ENCODE measurements at regions not wholly inside any gene's neighbourhood (a gene's known extent, or its start where the extent isn't known, plus 50 kb on each side); places are given as distances from the start of the nearest gene placed in this dataset.
"Not testable (repeated sequence)": the region's sequence is repeated elsewhere in the genome, so short reads cannot be mapped to it uniquely, and the experiment has no call there.

DNA sequence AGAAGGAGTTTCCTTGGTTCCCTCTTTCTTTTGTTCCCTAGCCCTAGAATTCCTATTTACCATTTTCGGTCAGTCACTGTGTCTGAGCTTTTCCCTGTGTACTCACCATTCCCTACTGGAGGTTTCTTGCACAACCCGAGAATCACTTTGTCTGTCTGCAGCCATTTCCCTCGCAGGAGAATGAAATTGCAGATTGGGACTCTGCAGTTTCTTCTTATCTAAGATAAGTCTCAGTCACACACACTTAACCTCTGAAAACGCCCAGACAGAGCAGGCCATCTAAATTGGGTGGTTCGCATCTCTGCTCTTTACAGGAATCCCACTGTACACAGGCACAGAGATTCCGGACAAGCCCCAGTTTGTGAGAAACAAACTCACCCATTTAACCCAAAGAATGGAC lies 58.6 kb upstream of the CNTNAP2 start:
- no peak for DNase-seq

DNA sequence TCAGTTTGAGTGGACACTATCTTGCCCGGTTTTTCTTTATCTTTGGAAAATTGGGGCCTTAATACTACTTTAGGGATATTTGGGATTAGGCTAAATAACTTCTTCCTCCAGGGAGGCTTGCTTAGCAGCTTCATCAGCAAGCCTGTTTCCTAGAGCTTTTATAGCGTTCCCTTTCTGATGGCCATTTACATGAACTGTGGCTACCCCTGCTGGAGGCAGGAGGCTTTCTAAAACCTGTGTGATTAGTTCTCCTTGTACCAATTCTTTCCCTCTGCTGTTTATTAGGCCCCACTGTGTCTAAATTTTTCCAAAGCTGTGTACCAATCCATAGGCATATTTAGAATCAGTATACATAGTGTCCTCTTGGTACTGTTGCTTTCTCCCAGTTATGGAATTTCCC lies 61.7 kb upstream of the CNTNAP2 start:
- no peak for DNase-seq

- DNase-seq = no peak
Measured at GRCh38 chr7:146053492-146053891, 63.1 kb upstream of the CNTNAP2 start.

DNA sequence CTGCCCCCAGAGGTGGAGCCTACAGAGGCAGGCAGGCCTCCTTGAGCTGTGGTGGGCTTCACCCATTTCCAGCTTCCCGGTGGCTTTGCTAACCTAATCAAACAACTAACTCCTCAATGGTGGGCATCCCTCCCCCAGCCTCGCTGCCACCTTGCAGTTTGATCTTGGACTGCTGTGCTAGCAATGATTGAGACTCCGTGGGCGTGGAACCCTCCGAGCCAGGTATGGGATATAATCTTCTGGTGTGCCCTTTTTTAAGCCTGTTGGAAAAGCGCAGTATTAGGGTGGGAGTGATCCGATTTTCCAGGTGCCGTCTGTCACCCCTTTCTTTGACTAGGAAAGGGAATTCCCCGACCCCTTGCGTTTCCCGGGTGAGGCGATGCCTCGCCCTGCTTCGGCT lies 73.3 kb upstream of the CNTNAP2 start:
- not testable (repeated sequence) for DNase-seq

DNA sequence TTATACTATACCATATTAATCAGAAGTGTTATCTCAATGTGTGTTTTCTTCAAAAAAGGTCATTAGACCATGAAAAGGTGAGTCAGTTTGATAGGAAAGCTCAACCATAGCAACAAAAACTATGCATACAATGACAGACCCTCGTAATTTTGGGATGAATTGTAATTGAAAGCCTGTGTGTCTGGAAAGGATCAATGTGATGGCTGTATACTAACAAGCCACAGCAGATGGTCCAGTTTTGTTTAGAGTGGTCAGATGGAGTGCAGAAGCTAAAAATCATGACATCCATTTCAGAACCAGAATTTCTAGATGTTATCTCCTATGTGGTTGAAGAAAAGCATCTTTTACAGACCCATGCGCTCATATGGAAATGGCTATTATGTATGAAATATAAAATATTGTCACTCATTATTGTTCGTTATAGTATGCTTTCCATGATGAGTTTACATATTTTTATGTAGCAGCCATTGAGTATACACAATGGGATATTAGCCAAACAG lies 88.3 kb upstream of the CNTNAP2 start:
- DNase-seq = no peak

DNA sequence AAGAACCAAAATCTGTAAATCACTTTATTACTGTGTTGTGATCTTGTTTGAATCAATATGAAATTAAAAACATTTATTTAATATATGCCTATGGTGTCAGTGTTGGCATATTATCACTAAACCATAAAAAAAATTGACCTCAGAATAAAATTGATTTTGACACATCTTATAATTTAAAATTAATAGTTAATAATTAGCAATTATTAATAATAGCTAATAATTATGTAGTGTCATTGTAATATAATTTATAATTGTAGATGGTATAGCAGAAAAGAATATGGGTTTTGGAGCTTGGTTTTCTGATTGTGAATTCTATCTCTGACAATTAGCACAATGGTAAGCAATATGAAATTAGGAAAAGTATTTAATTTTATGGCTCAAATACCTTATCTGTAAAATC lies 89.4 kb upstream of the CNTNAP2 start:
- DNase-seq = no peak

DNA sequence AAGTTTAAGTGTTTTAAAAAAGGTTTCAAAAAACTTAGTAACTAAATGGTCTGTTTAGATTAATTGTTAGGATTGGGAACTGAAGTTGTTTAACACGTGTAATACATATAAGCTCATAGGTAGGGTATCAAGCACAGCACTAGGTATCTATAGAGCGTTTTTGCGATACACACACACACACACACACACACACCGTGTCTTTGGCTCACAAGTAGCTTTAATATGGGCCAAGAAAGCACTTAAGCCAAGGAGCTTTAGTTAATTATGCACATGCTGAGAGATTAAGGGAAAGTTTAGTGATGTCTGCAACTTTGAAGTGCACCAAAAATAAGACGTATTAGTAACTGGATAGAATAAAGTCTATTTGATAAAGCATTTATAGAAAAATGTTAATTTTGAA lies 93.8 kb upstream of the CNTNAP2 start:
- DNase-seq = no peak

DNA sequence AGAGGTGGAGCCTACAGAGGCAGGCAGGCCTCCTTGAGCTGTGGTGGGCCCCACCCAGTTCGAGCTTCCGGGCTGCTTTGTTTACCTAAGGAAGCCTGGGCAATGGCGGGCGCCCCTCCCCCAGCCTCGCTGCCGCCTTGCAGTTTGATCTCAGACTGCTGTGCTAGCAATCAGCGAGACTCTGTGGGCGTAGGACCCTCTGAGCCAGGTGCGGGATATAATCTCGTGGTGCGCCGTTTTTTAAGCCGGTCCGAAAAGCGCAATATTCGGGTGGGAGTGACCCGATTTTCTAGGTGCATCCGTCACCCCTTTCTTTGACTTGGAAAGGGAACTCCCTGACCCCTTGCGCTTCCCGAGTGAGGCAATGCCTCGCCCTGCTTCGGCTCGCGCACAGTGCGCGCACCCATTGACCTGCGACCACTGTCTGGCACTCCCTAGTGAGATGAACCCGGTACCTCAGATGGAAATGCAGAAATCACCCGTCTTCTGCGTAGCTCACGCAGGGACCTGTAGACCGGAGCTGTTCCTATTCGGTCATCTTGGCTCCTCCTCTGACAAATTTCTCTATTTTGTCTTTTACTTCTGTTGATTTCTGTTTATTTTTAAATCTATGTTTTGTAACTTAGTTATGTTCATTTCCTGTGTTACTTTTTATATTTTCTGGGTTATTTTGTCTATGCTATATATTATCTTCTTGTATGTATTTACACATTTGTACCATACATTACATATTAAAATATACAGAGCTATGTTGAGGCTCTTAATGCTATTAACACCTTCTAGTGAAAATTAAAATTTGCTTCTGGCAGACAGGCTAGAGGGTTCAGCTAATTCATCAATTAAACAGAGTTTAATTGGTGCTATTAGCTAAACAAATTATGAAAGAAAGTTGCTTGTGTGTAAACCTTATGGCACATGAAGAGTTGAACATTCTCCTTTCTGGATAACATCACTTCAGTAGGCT lies 97.3 kb upstream of the CNTNAP2 start:
- not testable (repeated sequence) for DNase-seq

GRCh38 chr7:146017366-146017765 lies 99.2 kb upstream of the CNTNAP2 start:
- not testable (repeated sequence) for DNase-seq

DNA sequence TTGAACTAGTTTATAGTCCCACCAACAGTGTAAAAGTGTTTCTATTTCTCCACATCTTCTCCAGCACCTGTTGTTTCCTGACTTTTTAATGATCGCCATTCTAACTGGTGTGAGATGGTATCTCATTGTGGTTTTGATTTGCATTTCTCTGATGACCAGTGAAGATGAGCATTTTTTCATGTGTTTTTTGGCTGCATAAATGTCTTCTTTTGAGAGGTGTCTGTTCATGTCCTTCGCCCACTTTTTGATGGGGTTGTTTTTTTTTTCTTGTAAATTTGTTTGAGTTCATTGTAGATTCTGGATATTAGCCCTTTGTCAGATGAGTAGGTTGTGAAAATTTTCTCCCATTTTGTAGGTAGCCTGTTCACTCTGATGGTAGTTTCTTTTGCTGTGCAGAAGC lies 102.4 kb upstream of the CNTNAP2 start:
- DNase-seq = not testable (repeated sequence)

DNA sequence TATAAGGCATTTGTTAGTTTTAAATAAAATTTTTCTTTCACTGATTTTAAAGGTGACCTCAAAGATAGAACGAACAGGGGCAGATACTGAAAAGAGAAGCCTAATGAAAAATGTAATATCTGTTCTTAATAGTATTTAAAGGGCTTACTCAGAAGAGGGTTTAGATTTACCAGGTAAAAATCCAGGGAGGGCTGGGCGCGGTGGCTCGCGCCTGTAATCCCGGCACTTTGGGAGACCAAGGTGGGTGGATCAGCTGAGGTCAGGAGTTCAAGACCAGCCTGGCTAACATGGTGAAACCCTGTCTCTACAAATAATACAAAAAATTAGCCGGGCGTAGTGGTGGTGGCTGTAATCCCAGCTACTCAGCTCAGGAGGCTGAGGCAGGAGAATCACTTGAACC lies 108.3 kb upstream of the CNTNAP2 start:
- no peak for DNase-seq

- no peak for DNase-seq
Measured at GRCh38 chr7:146004805-146005204, 111.8 kb upstream of the CNTNAP2 start.

DNA sequence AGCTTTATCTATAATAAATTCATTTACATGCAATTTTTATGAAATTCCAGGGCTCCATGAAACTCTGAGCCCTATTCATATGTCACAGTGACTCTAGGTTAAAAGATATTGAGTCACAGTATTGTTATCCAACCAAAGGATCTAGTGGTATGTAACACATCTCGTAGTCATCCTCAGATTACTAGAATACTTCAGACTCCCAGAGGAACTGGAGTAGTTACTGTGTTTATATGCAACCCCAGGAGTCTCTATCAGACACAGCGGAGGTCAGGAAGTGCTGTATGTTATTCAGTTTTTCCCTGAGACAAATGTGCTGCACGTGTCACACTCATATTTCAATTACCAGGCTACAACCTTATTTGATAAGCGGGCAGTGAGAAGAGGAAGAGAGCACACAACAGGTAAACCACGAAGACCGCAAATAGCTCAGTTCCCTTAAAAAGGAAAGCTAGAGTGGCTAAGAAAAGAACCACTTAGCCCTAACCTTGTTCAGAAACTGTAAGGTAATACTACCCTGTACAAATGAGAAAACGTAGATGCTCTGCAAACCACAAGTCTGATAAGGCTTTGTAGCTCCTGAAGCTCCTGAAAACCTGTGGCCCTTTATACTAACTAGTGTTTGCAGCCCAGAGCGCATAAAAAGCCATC lies 114.0 kb upstream of the CNTNAP2 start:
- DNase-seq = no peak

- no peak for DNase-seq
Measured at GRCh38 chr7:146002008-146002407, 114.6 kb upstream of the CNTNAP2 start.

- DNase-seq = no peak
Measured at GRCh38 chr7:146000882-146001281, 115.7 kb upstream of the CNTNAP2 start.

GRCh38 chr7:145989469-145989868 lies 127.1 kb upstream of the CNTNAP2 start:
- no peak for DNase-seq

DNA sequence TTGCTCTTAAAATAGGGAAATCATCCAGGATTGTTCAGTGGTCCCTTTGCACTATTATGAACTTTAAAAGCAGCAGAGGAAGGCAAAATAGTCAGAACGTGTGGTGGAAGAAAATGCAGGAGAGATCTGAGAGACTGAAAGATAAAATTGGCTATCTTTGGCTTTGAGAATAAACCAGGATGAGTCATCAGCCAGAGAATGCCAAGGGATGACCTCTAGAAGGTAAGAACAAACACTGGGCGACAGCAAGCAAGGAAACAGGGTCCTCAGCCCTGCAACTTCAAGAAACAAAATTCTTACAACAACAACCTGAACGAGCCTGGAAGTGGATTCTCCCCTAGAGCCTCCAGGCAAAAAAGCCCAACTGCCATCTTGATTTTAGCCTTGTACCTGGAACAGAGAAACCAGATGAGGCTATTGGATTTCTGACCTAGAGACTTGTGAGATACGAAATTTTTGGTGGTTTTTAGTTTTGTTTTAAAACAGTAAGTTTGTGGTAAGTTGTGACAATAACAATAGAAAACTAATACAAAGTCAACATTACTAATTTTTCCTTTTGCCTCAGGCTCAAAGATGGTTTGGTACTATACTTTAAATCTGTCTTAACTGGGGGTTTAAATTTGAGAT lies 130.2 kb upstream of the CNTNAP2 start:
- DNase-seq = no peak

DNA sequence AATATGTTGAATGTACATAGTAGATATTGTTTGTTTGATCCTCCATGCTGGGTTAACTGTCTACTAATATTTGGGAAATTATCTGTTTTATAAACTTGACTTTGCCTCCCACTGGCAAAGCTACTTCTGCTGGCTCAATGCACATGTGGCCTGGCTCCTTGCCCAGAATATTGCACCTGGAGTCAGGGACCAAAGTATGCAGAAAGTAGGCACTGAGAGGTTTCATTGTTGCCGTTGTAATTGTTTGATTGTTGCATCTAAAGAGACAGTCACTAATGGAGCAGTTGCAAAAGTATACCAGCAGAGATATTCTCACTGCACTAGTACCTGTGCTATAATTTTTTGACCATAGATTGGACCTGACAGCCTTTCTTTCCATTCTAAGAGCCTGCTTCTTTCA lies 137.8 kb upstream of the CNTNAP2 start:
- no peak for DNase-seq

- DNase-seq = no peak
Measured at GRCh38 chr7:145959981-145960380, 156.6 kb upstream of the CNTNAP2 start.

DNA sequence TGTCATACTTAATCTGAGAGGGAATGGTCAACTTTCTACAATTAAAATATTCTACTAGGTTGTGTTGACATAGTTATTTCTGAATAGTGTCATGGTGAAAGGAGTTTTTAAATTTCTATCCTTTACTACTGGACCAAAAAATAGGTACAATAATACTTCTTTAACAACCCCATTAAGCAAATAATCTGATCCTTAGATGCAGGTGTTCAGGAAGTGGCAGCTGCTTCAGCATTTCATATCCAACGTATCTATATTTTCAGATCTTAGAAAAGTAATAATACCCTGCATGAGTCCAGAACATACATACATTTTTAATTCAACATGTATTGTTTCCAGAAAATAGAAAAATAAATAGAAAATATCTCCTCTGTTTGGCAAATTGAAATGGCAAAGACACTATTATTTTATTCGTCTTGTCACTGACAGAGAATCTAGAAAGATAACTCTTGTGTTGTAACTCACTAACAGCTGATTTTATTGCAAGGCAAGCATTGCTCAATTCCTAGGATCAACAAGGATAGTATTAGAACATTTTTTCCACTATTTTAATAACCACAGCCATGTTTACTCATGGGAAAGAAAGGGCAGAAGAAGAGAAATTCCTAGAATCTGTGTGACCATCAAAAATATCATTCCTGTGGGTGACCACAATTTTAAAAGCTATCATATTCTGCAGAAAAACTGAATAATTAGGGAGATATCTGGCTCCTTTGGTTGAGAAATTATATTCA lies 159.3 kb upstream of the CNTNAP2 start:
- no peak for DNase-seq

GRCh38 chr7:145951566-145951965 lies 165.0 kb upstream of the CNTNAP2 start:
- DNase-seq = no peak

DNA sequence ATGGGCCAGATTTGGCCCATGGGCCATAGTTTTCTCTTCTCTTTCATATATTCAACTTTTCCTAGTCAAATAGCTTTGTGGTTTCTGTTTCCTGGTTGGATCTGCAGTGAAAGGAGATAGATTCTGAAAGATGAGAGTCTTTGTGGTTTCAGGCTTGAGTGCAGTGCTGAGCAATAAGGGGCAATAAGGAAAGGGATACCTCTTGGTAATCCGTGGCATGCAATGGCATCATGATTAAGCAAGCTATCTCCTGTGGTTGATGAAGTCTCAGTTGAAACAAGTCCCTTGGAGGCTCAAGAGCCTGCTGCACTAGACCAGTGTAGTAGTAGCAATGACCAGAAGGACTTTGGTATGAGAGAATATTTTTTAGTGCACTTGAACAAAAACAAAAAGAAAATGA lies 187.7 kb upstream of the CNTNAP2 start:
- no peak for DNase-seq

DNA sequence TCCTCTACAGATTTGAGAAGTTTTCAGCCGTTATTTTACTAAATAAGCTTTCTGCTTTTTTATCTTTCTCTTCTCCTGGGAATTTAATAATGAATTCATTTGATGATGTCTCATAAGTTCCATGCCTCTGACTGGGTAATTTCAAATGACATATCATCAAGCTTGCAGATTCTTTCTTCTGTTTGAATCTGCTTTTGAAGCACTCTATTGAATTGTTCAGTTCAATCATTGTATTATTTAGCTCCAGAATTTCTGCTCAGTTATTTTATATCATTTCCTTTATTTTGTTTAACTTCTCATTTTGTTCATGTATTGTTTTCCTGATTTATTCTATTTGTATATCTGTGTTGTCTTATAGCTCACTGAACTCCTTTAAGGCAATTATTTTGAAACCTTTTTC lies 196.9 kb upstream of the CNTNAP2 start:
- DNase-seq = no peak

All from OCI-M1 (cell line).